Endothelial cell of umbilical vein (primary cell): ENCODE measurements at regions not wholly inside any gene's neighbourhood (a gene's known extent, or its start where the extent isn't known, plus 50 kb on each side); places are given as distances from the start of the nearest gene placed in this dataset.

Experiments
- BruUV-seq: library from RNA; stranded (reverse); fragments of 400-500 nt; replicated peaks from 2 replicates; lab custom pipeline; 2021; lab: Mats Ljungman, UMichigan
- CTCF ChIA-PET: fragments of 300-600, 350-600 bp; sonication (Branson Sonifier 250); formaldehyde crosslinking; loops from one replicate; lab custom pipeline; 2021; ENCODE audit warnings: antibody characterized with exemption, inconsistent platforms; lab: Charles Lee
- POLR2A ChIA-PET: fragments of 300-600, 350-600 bp; sonication (Branson Sonifier 250); formaldehyde crosslinking; loops from one replicate; lab custom pipeline; 2021; ENCODE audit warnings: antibody characterized with exemption, inconsistent platforms; lab: Charles Lee
- DNase-seq: peaks from one replicate; pipeline ENCODE4 v3.0.0-alpha.2; 2011; ENCODE audit warnings: low read depth, low spot score
- FAIRE-seq: peaks from 2 replicates; lab custom pipeline; 2011; peaks lifted over from hg19 to GRCh38; lab: Jason Lieb, UNC
- H2AFZ ChIP-seq: 2 replicates; pipeline ENCODE4 v1.6.0; 2012; ENCODE audit warnings: low read depth, low read length, control low read depth, inconsistent platforms
- H3K27ac ChIP-seq: 2 replicates; pipeline ENCODE4 v1.5.1; 2011; ENCODE audit warnings: low read depth, mild to moderate bottlenecking, control low read depth, low read length, moderate library complexity; ENCODE audit not compliant: insufficient read depth
- H3K27me3 ChIP-seq, 2 experiments: 2 replicates each; pipeline versions ENCODE4 v1.6.0 to v1.6.1; 2011; ENCODE audit warnings: low read length in 2 of 2, mixed read lengths in 1 of 2; ENCODE audit not compliant: control insufficient read depth in 2 of 2, insufficient read depth in 2 of 2
- H3K36me3 ChIP-seq, 2 experiments: 2 replicates in 1 of 2; 3 replicates in 1 of 2; pipeline ENCODE4 v1.5.1; 2011; ENCODE audit warnings: low read length in 2 of 2, mild to moderate bottlenecking in 1 of 2, moderate library complexity in 1 of 2; ENCODE audit not compliant: control insufficient read depth in 2 of 2, insufficient read depth in 2 of 2; ENCODE audit errors: extremely low read depth in 1 of 2
- H3K4me1 ChIP-seq: 3 replicates; pipeline ENCODE4 v1.5.1; 2011; ENCODE audit warnings: mild to moderate bottlenecking, low read length; ENCODE audit not compliant: control insufficient read depth, insufficient read depth; ENCODE audit errors: extremely low read depth
- H3K4me2 ChIP-seq: 2 replicates; pipeline ENCODE4 v1.6.1; 2011; ENCODE audit warnings: low read length, control low read depth, mixed read lengths; ENCODE audit not compliant: insufficient read depth
- H3K4me3 ChIP-seq, 3 experiments: fragments of 200-600 bp in 1 of 3; sonication (generic), shearing (Covaris generic) in 1 of 3; replicated peaks in 1 of 3; 2 replicates each; pipeline ENCODE4 v1.5.1; 2011 to 2016; ENCODE audit warnings: control low read depth in 3 of 3, low read length in 3 of 3, mild to moderate bottlenecking in 2 of 3, inconsistent platforms in 1 of 3, low read depth in 1 of 3, moderate library complexity in 1 of 3; ENCODE audit not compliant: insufficient read depth in 1 of 3
- H3K79me2 ChIP-seq: 2 replicates; pipeline ENCODE4 v1.6.0; 2012; ENCODE audit warnings: low read length, inconsistent platforms; ENCODE audit not compliant: control insufficient read depth, insufficient read depth
- H3K9ac ChIP-seq: replicated peaks from 2 replicates; pipeline ENCODE3; 2011; ENCODE audit warnings: low read length, control low read depth; ENCODE audit not compliant: insufficient read depth; ENCODE audit errors: extremely low read depth
- H3K9me1 ChIP-seq: replicated peaks from 3 replicates; pipeline ENCODE4 v1.6.0; 2011; ENCODE audit warnings: mild to moderate bottlenecking, low read length; ENCODE audit not compliant: control insufficient read depth, insufficient read depth; ENCODE audit errors: extremely low read depth
- H3K9me3 ChIP-seq: replicated peaks from 2 replicates; pipeline ENCODE4 v1.5.1; 2012; ENCODE audit warnings: low read length, inconsistent platforms; ENCODE audit not compliant: control insufficient read depth, insufficient read depth
- H4K20me1 ChIP-seq: replicated peaks from 2 replicates; pipeline ENCODE3; 2011; ENCODE audit warnings: mild to moderate bottlenecking, low read length; ENCODE audit not compliant: control insufficient read depth, insufficient read depth; ENCODE audit errors: extremely low read depth
- CTCF ChIP-seq, 2 donors: IDR thresholded peaks; 1 replicate in 1 of 2; 2 replicates in 1 of 2; pipeline ENCODE4 v1.5.1; 2011; ENCODE audit warnings: low read length in 2 of 2, mild to moderate bottlenecking in 2 of 2, moderate library complexity in 2 of 2, control low read depth in 1 of 2, inconsistent platforms in 1 of 2, low read depth in 1 of 2; ENCODE audit not compliant: insufficient read depth in 1 of 2; ENCODE audit errors: extremely low read depth in 1 of 2
- EZH2 ChIP-seq: IDR thresholded peaks from 2 replicates; pipeline ENCODE4 v1.6.1; 2012; ENCODE audit warnings: borderline replicate concordance, low read depth, mild to moderate bottlenecking, moderate library complexity, low read length, inconsistent platforms; ENCODE audit not compliant: severe bottlenecking
- FOS ChIP-seq: IDR thresholded peaks from 2 replicates; pipeline ENCODE4 v1.6.1; 2011; ENCODE audit warnings: mild to moderate bottlenecking, low read length, moderate library complexity, borderline replicate concordance; ENCODE audit not compliant: insufficient read depth
- GATA2 ChIP-seq: IDR thresholded peaks from 2 replicates; pipeline ENCODE4 v1.7.0; 2011; ENCODE audit warnings: low read depth, mild to moderate bottlenecking, moderate library complexity, mixed read lengths, low read length; ENCODE audit not compliant: insufficient read length, insufficient read depth
- JUN ChIP-seq: IDR thresholded peaks from 2 replicates; pipeline ENCODE4 v1.6.1; 2011; ENCODE audit warnings: borderline replicate concordance, low read depth; ENCODE audit not compliant: insufficient read length, insufficient read depth
- MAX ChIP-seq: IDR thresholded peaks from 2 replicates; pipeline ENCODE4 v1.6.1; 2011; ENCODE audit not compliant: insufficient read depth, insufficient read length
- MYC ChIP-seq: IDR thresholded peaks from one replicate; pipeline ENCODE4 v1.6.1; 2011; ENCODE audit warnings: mild to moderate bottlenecking, low read depth, low read length
- POLR2A ChIP-seq: IDR thresholded peaks from 2 replicates; pipeline ENCODE4 v1.6.1; 2012; ENCODE audit warnings: low read depth, mild to moderate bottlenecking, control low read depth, low read length
- POLR2AphosphoS5 ChIP-seq: IDR thresholded peaks from 2 replicates; pipeline ENCODE4 v1.6.1; 2012; ENCODE audit warnings: low read depth, mild to moderate bottlenecking, control low read depth, low read length, moderate library complexity; ENCODE audit not compliant: insufficient read depth
- dilution Hi-C: fragments of 300-500 bp; cut with MboI; formaldehyde crosslinking; loops from one replicate; pipeline ENCODE4 v1.15.0; 2019; ENCODE audit warnings: low sequenced_read_pairs; ENCODE audit not compliant: extremely low pct_ligation_motif_present
- intact Hi-C: fragments of 100-400 bp; cut with micrococcal nuclease; formaldehyde crosslinking; loops from one replicate; pipeline ENCODE4 v1.10.0; 2022

DNA sequence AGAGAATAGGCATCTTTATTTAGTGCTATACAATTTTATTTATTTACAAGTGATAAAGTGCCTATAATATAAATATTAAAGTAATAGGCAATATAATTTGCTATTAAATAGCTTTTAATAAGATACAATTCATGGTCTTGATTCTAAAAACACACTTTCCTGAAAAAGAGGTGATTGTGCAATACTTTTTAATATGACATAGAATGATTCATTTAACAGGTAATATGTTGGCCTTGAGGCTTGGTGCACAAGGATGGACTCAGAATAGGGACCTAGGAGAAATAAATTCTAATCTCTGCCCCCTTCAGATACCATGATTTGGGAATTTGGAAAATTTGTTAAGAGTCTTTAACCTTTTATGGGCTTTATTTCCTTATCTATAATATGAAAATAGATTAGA, 149.9 kb upstream of the FUT9 start:
- Histone ChIP-seq H2AFZ (no peak overlapping the region), H3K9ac (no peak overlapping the region), H3K9me1 (no peaks in the 10 kb centered on the region), H3K36me3 (no peaks in the 10 kb centered on the region), H3K27me3 (no peaks in the 10 kb centered on the region), H3K4me3 (no peak overlapping the region), H3K9me3 (no peaks in the 10 kb centered on the region), H4K20me1 (no peaks in the 10 kb centered on the region), H3K79me2 (no peaks in the 10 kb centered on the region), H3K27ac (no peak overlapping the region), H3K4me1 (no peaks in the 10 kb centered on the region), H3K4me2 (no peak overlapping the region)
- TF ChIP-seq POLR2AphosphoS5 = no peak
- no peak for TF ChIP-seq GATA2
- no peak for TF ChIP-seq EZH2
- TF ChIP-seq MYC = no peak
- TF ChIP-seq CTCF (IDR thresholded peaks at IDR 0.05; ENCODE audit: extremely low read depth in 1 of 2, insufficient read depth in 1 of 2, low read depth in 1 of 2, low read length in 2 of 2) = no peak
- TF ChIP-seq MAX = no peak
- TF ChIP-seq POLR2A = no peak
- TF ChIP-seq JUN = no peak
- TF ChIP-seq FOS = no peak
- DNase-seq (no peak), FAIRE-seq (no peak)
- CTCF ChIA-PET = no interaction called here
- dilution Hi-C loops = no loop called here
- intact Hi-C loops = loop anchor here (2.0 kb wide), 1 partner anchor 435 kb away; no protein-coding TSS in a partner anchor
- no TSS peak for BruUV-seq
- POLR2A ChIA-PET = no interaction called here
